Adrenal gland (tissue), 5 donors: ENCODE measurements at regions not wholly inside any gene's neighbourhood (a gene's known extent, or its start where the extent isn't known, plus 50 kb on each side); places are given as distances from the start of the nearest gene placed in this dataset.

Source experiments
- CTCF ChIP-seq, 6 experiments: fragments of 450-650 bp in 4 of 6; fragments of 200-600 bp in 2 of 6; sonication (generic) in 1 of 6; IDR thresholded peaks; 1 replicate in 5 of 6; 2 replicates in 1 of 6; pipeline versions ENCODE4 v1.5.1 to v1.8.0; 2016 to 2021; ENCODE audit warnings: antibody characterized with exemption in 6 of 6, mild to moderate bottlenecking in 2 of 6, moderate library complexity in 1 of 6
- POLR2A ChIP-seq, 2 donors: fragments of 450-650 bp; IDR thresholded peaks; one replicate each; pipeline ENCODE4 v1.6.1; 2017; ENCODE audit warnings: antibody characterized with exemption in 2 of 2, mild to moderate bottlenecking in 2 of 2, moderate library complexity in 1 of 2
- donor health status: DM: no; HTN: no; CAD: no.

DNA sequence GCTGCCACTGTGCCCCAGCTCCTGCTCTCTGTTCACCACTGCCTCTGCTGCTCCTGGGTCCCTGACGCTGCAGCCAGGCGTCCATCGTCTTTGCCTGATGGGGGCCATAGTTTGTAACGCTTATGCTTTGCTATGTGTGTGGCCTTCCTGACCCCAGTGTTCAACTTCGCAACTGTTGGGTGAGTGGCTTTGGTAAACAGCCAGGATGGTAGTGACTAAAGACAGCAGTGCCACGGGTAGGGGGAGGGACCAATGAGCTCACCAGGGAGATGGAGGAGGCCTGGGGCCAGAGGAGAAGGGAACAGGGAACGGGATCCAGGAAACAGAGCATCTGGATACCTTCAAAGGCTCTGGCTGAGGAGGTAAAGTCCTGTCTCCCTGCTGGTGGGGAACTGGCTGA, 75.9 kb upstream of the ALDH1L1 start:
- TF ChIP-seq CTCF (IDR thresholded peaks at IDR 0.05) (no peak), POLR2A (IDR thresholded peaks at IDR 0.05) (no peak)
